ENCODE measurements at regions not wholly inside any gene's neighbourhood (a gene's known extent, or its start where the extent isn't known, plus 50 kb on each side); places are given as distances from the start of the nearest gene placed in this dataset.
"Not testable (repeated sequence)": the region's sequence is repeated elsewhere in the genome, so short reads cannot be mapped to it uniquely, and the experiment has no call there.

DNA sequence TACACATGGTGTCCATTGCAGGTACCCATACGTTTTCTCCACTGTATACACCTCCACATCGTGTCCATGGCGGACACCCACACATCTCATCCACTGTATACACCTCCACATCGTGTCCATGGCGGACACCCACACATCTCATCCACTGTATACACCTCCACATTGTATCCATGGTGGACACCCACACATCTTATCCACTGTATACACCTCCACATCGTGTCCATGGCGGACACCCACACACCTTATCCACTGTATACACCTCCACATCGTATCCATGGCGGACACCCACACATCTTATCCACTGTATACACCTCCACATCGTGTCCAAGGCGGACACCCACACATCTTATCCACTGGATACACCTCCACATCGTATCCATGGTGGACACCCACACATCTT lies 50.4 kb upstream of the TTC34 start:
- DNase-seq (ENCODE audit: low read depth in 1 of 2, low spot score in 1 of 2) = not testable (repeated sequence)

DNA sequence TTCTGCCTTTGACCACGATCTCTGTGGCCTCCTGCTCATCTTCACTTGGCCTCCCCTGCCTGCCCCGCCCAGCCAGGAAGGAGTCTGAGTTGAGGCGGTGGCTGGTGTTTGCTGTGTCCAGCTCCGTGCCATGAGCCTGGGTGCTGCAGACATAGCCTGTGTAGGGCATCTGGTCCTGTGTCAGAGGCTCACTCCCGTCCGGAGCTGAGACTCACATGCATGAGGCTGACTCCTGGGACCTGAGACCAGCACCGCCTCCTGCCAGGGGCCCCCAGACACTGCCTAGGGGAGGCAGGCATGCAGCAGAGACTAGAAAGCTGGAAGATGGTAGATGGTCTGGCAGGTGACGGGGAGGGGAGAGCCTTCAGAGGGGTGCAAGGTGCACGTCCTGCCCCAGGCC lies 52.2 kb upstream of the TTC34 start:
- DNase-seq (ENCODE audit: low read depth in 1 of 2, low spot score in 1 of 2) = no peak

DNA sequence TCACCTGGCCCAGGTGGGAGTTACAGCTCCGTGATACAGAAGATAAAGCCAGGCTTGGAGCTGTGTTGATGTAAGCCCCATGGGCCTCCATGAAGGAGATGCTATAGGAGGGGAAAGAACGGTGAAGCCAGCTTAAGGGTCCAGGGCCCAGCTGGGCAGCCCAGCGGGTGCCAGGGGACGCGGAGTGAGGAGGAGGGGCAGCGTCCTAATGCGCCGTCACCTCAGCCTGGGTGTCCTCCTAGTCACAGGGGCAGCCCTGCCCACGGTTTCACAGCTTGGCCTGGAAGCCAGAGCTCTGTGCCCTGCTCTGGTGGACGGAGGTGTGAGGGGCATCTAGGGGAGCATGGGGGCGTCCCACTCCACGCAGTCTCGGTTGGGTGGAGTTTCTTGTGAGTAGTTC lies 52.7 kb upstream of the TTC34 start:
- no peak for DNase-seq (ENCODE audit: low read depth in 1 of 2, low spot score in 1 of 2)

DNA sequence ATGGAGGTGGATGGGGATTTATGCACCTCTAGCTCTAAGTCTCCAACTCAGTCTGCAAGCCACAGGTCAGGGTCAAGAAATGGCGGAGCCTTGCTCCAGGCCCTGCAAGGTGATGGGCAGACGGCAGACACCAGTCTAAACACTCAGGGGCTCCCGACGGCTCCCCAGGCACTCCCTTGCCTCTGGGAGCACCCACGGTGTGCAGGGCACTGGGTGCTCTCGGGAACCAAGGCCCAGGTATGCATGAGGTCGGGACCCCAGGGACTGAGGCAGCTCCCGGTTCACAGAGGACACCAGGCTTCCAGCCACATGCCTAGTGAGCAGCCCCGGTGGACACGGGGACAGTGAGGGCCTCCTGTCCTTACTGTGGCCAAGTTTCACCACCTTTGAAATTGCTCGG lies 53.1 kb upstream of the TTC34 start:
- DNase-seq (ENCODE audit: low read depth in 1 of 2, low spot score in 1 of 2) = no peak

DNA sequence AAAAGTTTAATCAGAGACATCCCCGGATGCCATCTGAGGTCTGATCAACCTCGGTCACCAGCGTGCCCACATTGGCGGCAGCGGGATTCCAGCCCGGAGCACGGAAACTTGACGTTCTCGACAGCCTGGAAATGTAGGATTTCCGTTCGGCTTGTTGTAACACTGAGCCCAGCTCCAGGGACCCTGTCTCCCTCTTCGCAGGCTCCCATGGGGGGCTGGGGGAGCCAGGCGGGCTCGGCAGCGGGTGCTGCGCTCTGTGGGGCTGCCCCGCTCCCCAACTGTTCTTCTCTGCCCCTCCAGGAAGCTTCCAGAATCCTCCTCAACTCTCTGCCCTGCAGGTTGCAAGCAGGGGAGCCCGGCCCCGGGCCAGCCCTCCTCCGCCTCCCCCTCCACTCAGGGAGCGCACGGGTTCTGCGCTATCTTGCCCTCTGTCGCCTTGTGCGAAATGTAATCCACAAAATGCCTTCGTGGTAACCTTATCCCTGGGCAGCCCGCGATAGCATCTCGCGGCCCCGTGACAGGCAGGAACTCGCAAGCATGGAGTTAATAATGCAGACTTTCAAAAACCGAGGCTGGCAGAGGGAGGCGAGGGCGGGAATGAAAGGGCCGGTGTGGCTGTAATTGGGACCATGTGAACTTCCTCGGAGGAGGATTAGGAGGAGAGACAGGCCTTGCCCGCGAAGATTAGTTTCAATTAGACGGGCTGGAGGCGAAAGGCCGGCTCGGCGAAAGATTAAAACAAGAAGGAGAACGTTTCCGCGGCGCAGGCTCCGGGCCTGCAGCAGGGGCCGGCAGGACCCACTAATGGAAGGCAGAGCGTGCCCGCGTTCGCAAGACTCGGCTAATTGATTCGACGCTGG lies 53.9 kb upstream of the TTC34 start:
- no peak for DNase-seq (ENCODE audit: low read depth in 1 of 2, low spot score in 1 of 2)

DNA sequence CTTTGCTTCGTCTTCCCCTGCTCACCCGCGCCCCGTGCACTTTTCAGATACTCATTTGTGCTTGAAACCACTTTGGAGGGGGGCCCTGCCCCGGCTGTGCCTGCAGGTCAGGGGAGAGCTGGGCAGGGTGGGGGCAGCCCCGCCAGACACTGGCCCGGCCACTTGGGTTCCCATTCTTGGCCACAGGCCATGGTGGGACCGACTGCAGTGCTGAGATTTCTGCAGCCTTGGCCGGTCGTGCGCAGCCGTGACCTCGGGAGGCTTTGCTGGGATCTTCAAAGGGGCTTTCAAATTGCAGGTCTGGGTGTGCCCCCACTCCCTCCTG lies 54.5 kb upstream of the TTC34 start:
- no peak for DNase-seq (ENCODE audit: low read depth in 1 of 2, low spot score in 1 of 2)

DNA sequence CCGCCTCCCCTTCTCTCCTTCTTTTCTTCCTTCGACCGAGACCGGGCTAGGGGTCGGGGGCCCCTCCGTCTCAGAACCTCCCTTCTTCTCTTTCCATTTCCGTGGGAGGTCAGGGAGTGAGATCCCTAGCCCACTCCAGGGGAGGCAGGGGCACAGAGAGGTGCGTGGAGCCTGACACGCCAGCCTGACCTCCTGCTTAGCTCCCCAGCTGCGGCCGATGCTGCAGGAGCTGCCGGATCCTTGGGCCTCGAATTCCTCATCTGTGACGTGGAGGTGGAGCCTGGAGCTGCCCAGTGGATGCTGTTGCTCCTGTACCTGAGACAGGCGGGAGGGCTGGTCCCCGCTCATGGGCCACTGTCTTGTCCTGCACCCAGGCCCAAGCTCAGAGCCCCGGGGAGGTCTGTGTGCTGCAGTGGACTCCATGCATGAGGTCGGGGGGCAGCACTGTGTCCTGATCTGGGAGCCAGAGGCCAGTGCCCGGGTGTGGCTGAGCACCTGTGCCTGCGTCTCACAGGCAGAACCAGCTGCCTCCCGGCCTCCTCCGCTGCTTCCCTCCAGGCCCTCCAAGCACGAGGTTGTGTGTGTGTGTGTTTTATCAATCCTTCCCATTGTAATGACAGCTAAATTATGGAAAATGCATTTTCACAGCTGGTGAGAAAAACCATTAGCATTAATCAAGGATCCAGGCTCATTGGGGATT lies 55.3 kb upstream of the TTC34 start:
- DNase-seq (ENCODE audit: low read depth in 1 of 2, low spot score in 1 of 2) = no peak

DNA sequence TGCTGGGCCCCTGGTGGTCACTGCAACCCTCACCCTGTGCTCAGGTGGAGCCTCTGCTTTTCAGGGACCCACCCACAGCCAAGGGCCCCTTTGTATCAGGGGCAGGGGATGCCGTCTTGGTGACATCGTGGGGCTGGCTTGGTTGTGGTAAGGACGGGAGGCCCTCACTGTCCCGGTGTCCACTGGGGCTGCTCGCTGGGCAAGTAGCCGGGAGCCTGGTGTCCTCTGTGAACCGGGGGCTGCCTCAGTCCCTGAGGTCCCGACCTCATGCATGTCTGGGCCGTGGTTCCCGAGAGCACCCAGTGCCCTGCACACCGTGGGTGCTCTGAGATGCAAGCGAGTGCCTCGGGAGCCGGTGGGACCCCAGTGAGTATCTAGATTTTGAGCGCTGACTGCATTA lies 56.0 kb upstream of the TTC34 start:
- DNase-seq (ENCODE audit: low read depth in 1 of 2, low spot score in 1 of 2) = no peak

DNA sequence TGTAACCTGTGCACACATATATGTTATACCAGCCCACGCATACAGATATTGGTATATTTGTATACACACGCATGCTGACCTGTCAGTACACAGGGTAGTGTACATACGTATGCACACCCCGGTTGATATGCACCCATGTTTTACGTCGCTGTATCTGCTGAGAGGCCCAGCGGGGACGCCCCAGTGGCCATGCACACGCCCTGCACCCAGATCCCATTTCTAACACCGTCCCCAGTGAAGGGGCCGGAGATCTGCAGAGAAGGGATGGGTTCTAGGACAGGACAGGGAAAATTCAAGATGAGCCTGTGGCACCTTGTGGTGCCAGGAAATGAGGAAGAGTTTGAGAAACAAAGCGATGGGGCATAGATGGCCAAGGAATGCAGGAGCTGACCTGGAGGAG lies 57.2 kb upstream of the TTC34 start:
- no peak for DNase-seq (ENCODE audit: low read depth in 1 of 2, low spot score in 1 of 2)

DNA sequence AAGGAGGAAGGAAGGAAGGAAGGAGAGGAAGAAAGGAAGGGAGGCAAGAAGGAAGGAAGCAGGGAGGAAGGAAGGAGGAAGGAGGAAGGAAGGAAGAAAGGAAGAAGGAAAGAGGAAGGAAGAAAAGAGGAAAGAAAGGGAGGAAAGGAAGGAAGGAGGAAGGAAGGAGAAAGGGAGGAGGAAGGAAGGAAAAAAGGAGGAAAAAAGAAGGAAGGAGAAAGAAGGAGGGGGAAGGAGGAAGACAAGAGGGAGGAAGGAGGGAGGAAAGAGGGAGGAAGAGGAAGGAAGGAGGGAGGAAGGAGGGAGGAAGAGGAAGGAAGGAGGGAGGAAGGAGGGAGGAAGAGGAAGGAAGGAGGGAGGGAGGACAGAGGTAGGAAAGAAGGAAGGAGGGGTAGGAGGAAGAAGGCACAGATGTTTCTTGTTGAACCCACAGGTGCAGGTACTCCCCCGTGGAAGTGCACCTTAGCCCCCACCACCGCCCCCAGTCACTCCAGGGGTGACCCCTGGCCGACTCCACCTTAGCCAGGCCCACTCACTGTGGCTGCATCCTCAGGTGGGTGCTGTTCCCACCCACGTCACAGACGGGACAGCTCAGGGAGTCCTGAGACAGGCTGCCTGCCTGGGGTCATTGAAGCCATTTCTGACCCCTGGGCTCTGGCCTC lies 57.9 kb upstream of the TTC34 start:
- no peak for DNase-seq (ENCODE audit: low read depth in 1 of 2, low spot score in 1 of 2)

DNA sequence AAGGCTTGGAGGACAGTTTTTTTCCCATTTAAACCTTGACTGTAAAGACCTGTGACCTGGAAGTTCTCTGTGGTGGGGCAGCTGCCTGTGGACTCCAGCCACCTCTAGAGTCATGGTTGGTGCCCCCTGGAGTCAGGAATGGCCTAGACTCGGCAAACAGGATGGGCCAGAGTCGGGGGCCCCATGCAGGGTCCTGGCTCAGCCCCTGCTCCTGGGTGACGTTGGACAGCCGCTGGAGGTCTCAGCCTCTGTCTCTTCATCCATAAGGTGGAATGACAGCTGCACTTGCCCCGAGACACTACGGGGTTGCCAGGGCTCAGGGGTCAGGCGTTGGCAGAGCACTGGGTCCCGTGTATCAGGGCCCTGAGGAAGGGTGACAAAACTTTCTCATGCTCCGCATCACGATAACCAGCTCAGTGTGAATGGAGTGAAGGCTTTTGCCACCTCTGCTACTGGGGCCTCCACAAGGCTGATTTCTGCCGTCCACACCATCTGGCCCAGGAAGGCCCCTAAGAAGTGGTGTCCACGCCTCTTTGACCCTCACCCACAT lies 58.5 kb upstream of the TTC34 start:
- no peak for DNase-seq (ENCODE audit: low read depth in 1 of 2, low spot score in 1 of 2)

DNA sequence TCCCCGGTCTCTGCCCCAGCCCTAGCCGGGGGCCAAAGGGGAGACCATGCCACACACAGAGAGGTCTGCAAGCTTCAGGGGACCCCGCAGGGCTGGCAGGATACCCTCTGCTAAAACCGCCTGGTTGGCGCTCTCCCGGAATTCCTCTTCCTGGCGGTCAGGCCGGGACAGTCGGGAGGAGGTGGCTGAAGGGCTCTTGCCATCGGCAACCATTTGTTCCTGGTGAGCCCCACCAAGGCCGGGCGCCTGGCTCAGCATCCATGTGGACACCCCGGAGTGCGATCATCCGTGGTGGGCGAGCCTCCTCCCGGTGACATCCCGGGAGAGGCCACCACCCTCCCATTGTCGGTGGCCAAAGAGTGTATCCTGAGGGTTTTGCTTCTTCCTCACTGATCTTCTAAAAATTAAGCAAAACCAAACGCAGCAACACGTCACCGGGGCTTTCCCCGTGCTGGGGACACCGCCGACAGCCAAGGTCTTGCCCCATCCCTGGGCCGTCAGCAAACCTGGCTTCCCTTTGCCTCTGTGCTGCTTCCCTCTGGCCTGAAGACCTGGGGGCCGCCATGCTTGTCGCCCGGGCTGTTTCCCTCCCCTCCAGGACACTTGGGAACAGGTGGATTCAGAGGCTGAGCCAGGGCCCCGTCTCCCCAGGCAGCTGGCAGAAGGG lies 59.1 kb upstream of the TTC34 start:
- DNase-seq (ENCODE audit: low read depth in 1 of 2, low spot score in 1 of 2) = no peak

DNA sequence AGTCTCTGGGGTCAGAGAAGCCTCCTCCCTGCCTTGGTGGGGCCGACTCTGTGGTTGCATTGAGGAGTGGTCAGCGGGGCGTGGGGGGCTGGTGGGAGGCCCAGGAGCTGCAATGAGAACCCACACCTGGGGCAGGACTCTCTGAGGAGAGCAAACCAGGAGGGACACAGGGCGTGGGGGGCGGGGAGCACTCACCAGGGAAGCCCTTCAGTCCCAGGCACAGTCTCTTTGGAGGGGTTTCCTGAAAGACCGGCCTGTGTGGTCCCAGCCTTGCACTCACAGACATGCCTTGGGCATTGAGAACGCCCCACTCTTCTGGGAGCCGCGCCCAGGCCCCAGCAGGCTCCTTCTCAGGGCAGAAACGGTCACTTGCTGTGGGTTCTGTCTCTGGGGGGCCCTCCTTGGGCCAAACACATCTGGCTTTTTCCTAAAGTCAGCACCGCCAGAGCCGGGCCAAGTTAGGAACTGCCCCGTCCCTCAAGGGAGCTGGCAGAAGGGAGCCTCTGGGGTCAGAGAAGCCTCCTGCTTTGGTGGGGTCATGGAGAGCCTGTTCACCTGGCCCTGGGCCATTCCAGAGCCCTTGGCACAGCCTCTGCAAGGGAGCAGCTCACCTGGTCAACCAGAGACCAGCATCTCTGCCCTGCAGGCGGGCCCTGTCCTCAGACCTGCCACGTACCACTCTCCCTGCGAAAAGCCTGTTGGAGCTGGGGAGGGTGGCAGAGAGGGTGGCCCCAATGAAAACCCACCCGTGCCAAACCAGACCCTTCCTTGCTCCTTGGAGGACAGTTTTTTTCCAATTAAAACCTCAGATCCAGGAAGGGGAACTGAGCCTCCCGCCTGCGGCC lies 59.9 kb upstream of the TTC34 start:
- DNase-seq (ENCODE audit: low read depth in 1 of 2, low spot score in 1 of 2) = no peak

DNA sequence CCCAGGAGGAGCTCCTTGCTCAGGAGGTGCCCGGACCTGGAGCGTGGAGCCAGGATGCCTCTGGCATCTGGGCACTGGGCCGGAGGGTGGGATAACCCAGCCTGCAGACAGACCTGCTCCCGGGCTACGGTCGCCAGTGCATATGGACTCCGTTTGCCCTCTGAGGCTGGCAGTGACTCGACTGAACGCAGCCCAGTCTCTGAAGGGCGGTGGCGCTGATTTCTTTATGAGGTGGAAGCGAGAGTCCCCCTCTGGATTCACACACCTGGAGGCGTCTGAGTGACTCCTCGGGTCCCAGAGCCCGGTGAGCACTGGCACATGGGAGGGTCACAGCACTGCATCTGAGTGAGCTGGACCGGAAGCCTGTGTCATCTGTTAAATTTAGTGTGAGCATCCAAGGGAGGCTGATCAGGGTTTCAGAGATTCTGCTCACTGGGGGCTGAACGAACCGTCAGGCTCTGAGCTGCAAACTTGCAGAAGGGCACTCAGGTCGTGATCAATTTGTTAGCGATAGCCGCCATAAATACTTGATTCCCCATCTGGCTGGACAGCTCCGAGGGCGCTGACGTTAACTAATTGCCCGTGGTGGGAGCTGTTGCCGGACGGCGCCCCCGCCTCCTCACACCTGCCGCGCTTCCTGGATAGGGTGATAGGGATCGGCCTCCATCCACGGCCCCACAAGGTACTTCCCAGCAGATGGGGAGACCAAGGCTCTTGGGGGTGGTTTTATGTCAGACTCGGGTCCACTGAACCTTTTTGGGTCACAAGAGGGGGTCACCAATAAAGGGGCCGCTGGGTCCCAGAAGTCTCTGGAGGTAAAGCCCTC lies 60.7 kb upstream of the TTC34 start:
- no peak for DNase-seq (ENCODE audit: low read depth in 1 of 2, low spot score in 1 of 2)

DNA sequence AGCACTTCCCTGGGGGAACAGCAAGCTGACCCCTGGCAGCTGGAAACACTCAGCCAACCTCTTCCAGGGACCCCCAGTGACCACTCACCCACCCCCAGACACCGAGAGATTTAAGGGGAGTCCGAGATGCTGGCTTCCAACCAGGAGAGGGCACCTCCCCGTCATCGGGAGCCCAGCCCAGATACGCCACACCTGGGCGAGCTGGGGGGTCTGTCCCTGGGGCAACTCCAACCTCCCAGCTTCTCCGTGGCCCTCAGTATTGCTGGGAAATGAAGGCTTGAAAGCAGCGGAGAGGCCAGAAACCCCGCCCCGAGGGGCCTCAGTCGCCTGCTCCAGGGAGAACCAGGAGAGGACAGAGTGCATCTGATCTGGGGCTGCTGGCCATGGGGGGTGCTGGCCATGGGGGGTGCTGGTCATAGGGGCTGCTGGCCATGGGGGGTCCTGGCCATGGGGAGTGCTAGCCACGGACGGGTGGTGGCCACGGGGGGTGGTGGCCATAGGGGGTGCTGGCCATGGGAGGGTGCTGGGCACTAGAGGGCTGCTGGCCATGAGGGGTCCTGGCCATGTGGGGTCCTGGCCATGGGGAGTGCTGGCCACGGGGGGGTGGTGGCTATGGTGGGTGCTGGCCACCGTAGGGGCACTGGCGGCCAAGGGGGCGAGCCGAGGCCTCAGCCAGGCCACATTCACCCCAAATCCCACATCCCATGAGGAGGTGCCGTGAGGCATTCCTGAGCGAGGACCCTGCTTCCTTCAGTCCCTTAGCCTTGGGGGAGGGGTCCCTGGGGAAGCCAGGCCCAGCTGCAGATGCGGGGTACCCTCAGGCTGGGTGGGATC lies 61.5 kb upstream of the TTC34 start:
- no peak for DNase-seq (ENCODE audit: low read depth in 1 of 2, low spot score in 1 of 2)

DNA sequence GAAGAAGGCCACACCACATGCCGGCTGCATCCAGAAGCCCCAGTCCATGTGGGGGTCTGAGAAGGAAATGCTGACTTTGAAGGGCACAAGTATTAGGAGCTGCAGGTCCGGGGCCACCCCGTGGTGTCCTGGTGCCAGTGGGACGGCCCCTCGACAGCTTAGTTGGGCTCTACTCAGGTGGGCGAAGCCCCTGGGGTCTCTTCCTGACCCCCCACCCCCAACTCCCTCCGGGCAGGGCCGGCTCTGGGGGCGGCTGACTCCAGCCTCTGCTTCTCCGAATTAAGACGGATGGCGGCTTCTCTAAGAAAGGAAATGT lies 62.1 kb upstream of the TTC34 start:
- DNase-seq (ENCODE audit: low read depth in 1 of 2, low spot score in 1 of 2) = no peak

DNA sequence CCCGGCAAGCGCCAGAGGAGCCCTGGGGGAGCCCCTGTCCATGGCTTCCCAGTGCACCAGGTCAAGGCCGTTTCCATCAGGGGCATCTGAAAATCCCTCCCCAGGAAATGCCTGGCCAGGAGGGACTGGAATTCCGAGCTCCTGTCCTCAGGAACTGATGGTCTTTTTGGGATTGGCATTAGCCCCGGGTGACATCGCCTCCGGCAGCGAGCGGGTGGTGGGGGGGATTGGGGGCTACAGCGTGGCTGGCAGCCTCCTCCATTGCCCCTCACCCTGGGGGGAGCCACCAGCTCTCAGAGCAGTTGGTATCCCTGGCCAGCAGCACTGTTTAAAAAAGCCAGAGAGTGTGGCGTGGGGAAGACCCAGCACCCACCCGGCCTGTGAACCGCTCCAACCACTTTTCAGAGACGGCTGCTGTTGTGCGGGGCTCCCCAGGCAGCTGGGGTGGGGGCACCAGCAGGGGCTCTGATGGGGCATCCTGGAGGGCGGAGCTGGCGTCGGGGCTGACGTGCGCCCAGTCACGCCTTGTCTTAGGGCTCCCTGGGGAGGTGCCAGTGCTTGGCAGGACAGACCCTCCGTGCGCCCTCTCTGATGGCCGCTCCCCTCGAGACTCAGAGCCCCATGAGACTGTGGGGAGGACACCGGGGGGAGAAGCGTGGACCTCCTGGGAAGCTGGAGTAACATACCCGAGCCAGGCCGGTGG lies 62.9 kb upstream of the TTC34 start:
- DNase-seq (ENCODE audit: low read depth in 1 of 2, low spot score in 1 of 2) = no peak

DNA sequence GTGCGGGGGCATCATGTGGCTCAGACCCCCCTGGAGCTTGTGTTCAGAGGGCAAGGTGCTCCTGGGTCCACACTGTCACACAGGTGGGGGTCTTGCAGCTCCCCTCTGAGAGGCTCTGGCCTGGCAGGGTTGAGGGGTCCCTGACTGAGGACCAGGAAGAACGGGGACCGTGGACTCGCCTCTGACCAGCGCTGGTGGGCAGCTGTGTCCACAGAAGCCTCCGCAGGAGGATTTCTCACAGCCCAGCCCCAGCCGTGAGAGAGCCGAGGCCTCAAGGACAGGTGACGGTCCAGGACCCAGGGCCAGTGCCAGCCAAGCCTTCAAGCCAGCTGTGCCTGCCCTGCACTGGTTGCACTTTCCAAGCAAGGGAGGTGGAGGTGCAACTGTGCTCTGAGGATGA lies 63.5 kb upstream of the TTC34 start:
- DNase-seq (ENCODE audit: low read depth in 1 of 2, low spot score in 1 of 2) = no peak
